ENCODE measurements at regions not wholly inside any gene's neighbourhood (a gene's known extent, or its start where the extent isn't known, plus 50 kb on each side); places are given as distances from the start of the nearest gene placed in this dataset.
"Not testable (repeated sequence)": the region's sequence is repeated elsewhere in the genome, so short reads cannot be mapped to it uniquely, and the experiment has no call there.

- in situ Hi-C loops (cut with HindIII; ENCODE audit: low pct_unique_long_range_greater_than_20kb, low sequenced_read_pairs) = no loop called here
- DNase-seq (ENCODE audit: low read depth in 1 of 2, low spot score in 1 of 2) = peak; percentile 69 to 86
- no peak for TF ChIP-seq JUND (IDR thresholded peaks at IDR 0.05; ENCODE audit: low read depth)
These were observed 245.0 kb upstream of the B3GAT1 start for GRCh38 chr11:134656861-134657540.

- in situ Hi-C loops (cut with HindIII; ENCODE audit: low pct_unique_long_range_greater_than_20kb, low sequenced_read_pairs) = not testable (repeated sequence)
- DNase-seq (ENCODE audit: low read depth in 1 of 2, low spot score in 1 of 2) = peak in 1 of 2 experiments; percentile 68
These were observed 244.2 kb upstream of the B3GAT1 start for GRCh38 chr11:134656086-134656840.

- in situ Hi-C loops (cut with HindIII; ENCODE audit: low pct_unique_long_range_greater_than_20kb, low sequenced_read_pairs) = no loop called here
- no peak for DNase-seq (ENCODE audit: low read depth in 1 of 2, low spot score in 1 of 2)
- no peak for TF ChIP-seq JUND (IDR thresholded peaks at IDR 0.05; ENCODE audit: low read depth)
These were observed 243.3 kb upstream of the B3GAT1 start for GRCh38 chr11:134655189-134655989.

GRCh38 chr11:134654161-134654915 is 242.3 kb upstream of the B3GAT1 start:
- in situ Hi-C loops (cut with HindIII; ENCODE audit: low pct_unique_long_range_greater_than_20kb, low sequenced_read_pairs) = no loop called here
- no peak for DNase-seq (ENCODE audit: low read depth in 1 of 2, low spot score in 1 of 2)
- TF ChIP-seq JUND (IDR thresholded peaks at IDR 0.05; ENCODE audit: low read depth) = no peak

- no peak for DNase-seq (ENCODE audit: low read depth in 1 of 2, low spot score in 1 of 2)
- in situ Hi-C loops (cut with HindIII; ENCODE audit: low pct_unique_long_range_greater_than_20kb, low sequenced_read_pairs) = no loop called here
- no peak for TF ChIP-seq JUND (IDR thresholded peaks at IDR 0.05; ENCODE audit: low read depth)
These were observed 240.7 kb upstream of the B3GAT1 start for GRCh38 chr11:134652586-134653255.

GRCh38 chr11:134647066-134647743 is 235.2 kb upstream of the B3GAT1 start:
- in situ Hi-C loops (cut with HindIII; ENCODE audit: low pct_unique_long_range_greater_than_20kb, low sequenced_read_pairs) = no loop called here

GRCh38 chr11:134646561-134646960 is 234.5 kb upstream of the B3GAT1 start:
- TF ChIP-seq JUND (IDR thresholded peaks at IDR 0.05; ENCODE audit: low read depth) = no peak
- DNase-seq (ENCODE audit: low read depth in 1 of 2, low spot score in 1 of 2) = no peak
- in situ Hi-C loops (cut with HindIII; ENCODE audit: low pct_unique_long_range_greater_than_20kb, low sequenced_read_pairs) = no loop called here

More at GRCh38 chr11:134647066-134647743, 235.2 kb upstream of the B3GAT1 start:
- DNase-seq (ENCODE audit: low read depth in 1 of 2, low spot score in 1 of 2) = no peak
- no peak for TF ChIP-seq JUND (IDR thresholded peaks at IDR 0.05; ENCODE audit: low read depth)

- in situ Hi-C loops (cut with HindIII; ENCODE audit: low pct_unique_long_range_greater_than_20kb, low sequenced_read_pairs) = no loop called here
- no peak for TF ChIP-seq JUND (IDR thresholded peaks at IDR 0.05; ENCODE audit: low read depth)
- no peak for DNase-seq (ENCODE audit: low read depth in 1 of 2, low spot score in 1 of 2)
These were observed 233.5 kb upstream of the B3GAT1 start for GRCh38 chr11:134645576-134645975.

- no peak for TF ChIP-seq JUND (IDR thresholded peaks at IDR 0.05; ENCODE audit: low read depth)
- in situ Hi-C loops (cut with HindIII; ENCODE audit: low pct_unique_long_range_greater_than_20kb, low sequenced_read_pairs) = no loop called here
- peak; percentile 79 to 81 for DNase-seq (ENCODE audit: low read depth in 1 of 2, low spot score in 1 of 2)
These were observed 232.7 kb upstream of the B3GAT1 start for GRCh38 chr11:134644476-134645456.
